Activated T-cell treated with anti-CD3 and anti-CD28 coated beads, Interleukin-2, amount 50 U/mL, for 72 hours (primary cell): ENCODE measurements at regions not wholly inside any gene's neighbourhood (a gene's known extent, or its start where the extent isn't known, plus 50 kb on each side); places are given as distances from the start of the nearest gene placed in this dataset.
"Not testable (repeated sequence)": the region's sequence is repeated elsewhere in the genome, so short reads cannot be mapped to it uniquely, and the experiment has no call there.

Experiments used
- ATAC-seq, 2 donors: fragments of 150-1000 bp; cut with Tn5 transposase; replicated peaks in 1 of 2; 2 replicates each; pipeline ENCODE4 v1.10.0; 2021; ENCODE audit warnings: moderate library complexity in 2 of 2, mild to moderate bottlenecking in 1 of 2
- DNase-seq, 2 donors: peaks; one replicate each; pipeline ENCODE4 v3.0.0; 2021 to 2022; ENCODE audit warnings: mixed read lengths in 1 of 2
- H3K27ac Mint-ChIP-seq: one replicate; pipeline ENCODE4 v1.8.0; 2022; ENCODE audit warnings: mild to moderate bottlenecking, moderate library complexity, mixed read lengths
- H3K27me3 Mint-ChIP-seq: one replicate; pipeline ENCODE4 v1.8.0; 2022; ENCODE audit warnings: low read depth, mixed read lengths
- H3K36me3 Mint-ChIP-seq, 2 donors: one replicate each; pipeline ENCODE4 v1.8.0; 2022; ENCODE audit warnings: mixed read lengths in 2 of 2, mild to moderate bottlenecking in 1 of 2; ENCODE audit not compliant: insufficient read depth in 2 of 2
- H3K4me1 Mint-ChIP-seq: one replicate; pipeline ENCODE4 v1.8.0; 2022; ENCODE audit warnings: low read depth, mixed read lengths
- H3K4me3 Mint-ChIP-seq, 2 donors: one replicate each; pipeline ENCODE4 v1.8.0; 2022; ENCODE audit warnings: mild to moderate bottlenecking in 2 of 2, mixed read lengths in 2 of 2, moderate library complexity in 2 of 2
- H3K9me3 Mint-ChIP-seq, 2 donors: one replicate each; pipeline ENCODE4 v1.8.0; 2022; ENCODE audit warnings: mixed read lengths in 2 of 2

GRCh38 chr2:17036361-17036760 is 370.7 kb upstream of the CYRIA start:
- DNase-seq (no peak), ATAC-seq (no peak)
- no peaks in the 10 kb centered on the region for H3K36me3 Mint-ChIP-seq
- no peaks in the 10 kb centered on the region for H3K27me3 Mint-ChIP-seq
- no peak overlapping the region for H3K4me3 Mint-ChIP-seq
- H3K27ac Mint-ChIP-seq: no peak overlapping the region
- H3K9me3 Mint-ChIP-seq: peaks cover 8 to 11% of the 10 kb centered on the region in 2 donors
- no peaks in the 10 kb centered on the region for H3K4me1 Mint-ChIP-seq

GRCh38 chr2:17035010-17035409 is 369.4 kb upstream of the CYRIA start:
- no peaks in the 10 kb centered on the region for H3K27me3 Mint-ChIP-seq
- H3K4me1 Mint-ChIP-seq: no peaks in the 10 kb centered on the region
- no peaks in the 10 kb centered on the region for H3K36me3 Mint-ChIP-seq
- no peak for ATAC-seq
- DNase-seq: no peak
- no peak overlapping the region for H3K4me3 Mint-ChIP-seq
- no peak overlapping the region for H3K27ac Mint-ChIP-seq
- H3K9me3 Mint-ChIP-seq: peaks cover 8 to 11% of the 10 kb centered on the region in 2 donors

- no peak for DNase-seq
- Mint-ChIP-seq H3K27me3 (no peaks in the 10 kb centered on the region), H3K27ac (no peak overlapping the region), H3K4me3 (no peak overlapping the region), H3K4me1 (no peaks in the 10 kb centered on the region), H3K36me3 (no peaks in the 10 kb centered on the region), H3K9me3 (peaks cover 7 to 8% of the 10 kb centered on the region in 2 donors)
- ATAC-seq: no peak
Observed at GRCh38 chr2:17030047-17030446, 364.4 kb upstream of the CYRIA start.

GRCh38 chr2:17012297-17012696 is 346.7 kb upstream of the CYRIA start:
- Mint-ChIP-seq H3K27ac (no peak overlapping the region), H3K4me1 (no peaks in the 10 kb centered on the region), H3K27me3 (no peaks in the 10 kb centered on the region), H3K9me3 (no peaks in the 10 kb centered on the region), H3K4me3 (no peak overlapping the region), H3K36me3 (no peaks in the 10 kb centered on the region)
- ATAC-seq (no peak), DNase-seq (no peak)

GRCh38 chr2:17010104-17010503 is 344.5 kb upstream of the CYRIA start:
- Mint-ChIP-seq H3K4me3 (no peak overlapping the region), H3K36me3 (no peaks in the 10 kb centered on the region), H3K9me3 (no peaks in the 10 kb centered on the region), H3K27me3 (no peaks in the 10 kb centered on the region), H3K4me1 (no peaks in the 10 kb centered on the region), H3K27ac (no peak overlapping the region)
- DNase-seq: no peak
- no peak for ATAC-seq

- Mint-ChIP-seq H3K27ac (no peak overlapping the region), H3K4me3 (no peak overlapping the region), H3K36me3 (no peaks in the 10 kb centered on the region), H3K4me1 (no peaks in the 10 kb centered on the region), H3K27me3 (no peaks in the 10 kb centered on the region), H3K9me3 (peaks cover 7 to 8% of the 10 kb centered on the region in 2 donors)
- DNase-seq: no peak
- no peak for ATAC-seq
Observed at GRCh38 chr2:17000184-17000482, 334.5 kb upstream of the CYRIA start.

GRCh38 chr2:16999347-17000183 is 333.9 kb upstream of the CYRIA start:
- H3K9me3 Mint-ChIP-seq: peaks cover 9 to 10% of the 10 kb centered on the region in 2 donors
- H3K36me3 Mint-ChIP-seq: no peaks in the 10 kb centered on the region
- H3K27me3 Mint-ChIP-seq: no peaks in the 10 kb centered on the region
- no peak overlapping the region for H3K27ac Mint-ChIP-seq
- DNase-seq (no peak), ATAC-seq (no peak)
- H3K4me1 Mint-ChIP-seq: no peaks in the 10 kb centered on the region
- no peak overlapping the region for H3K4me3 Mint-ChIP-seq

GRCh38 chr2:16978301-16978700 is 312.7 kb upstream of the CYRIA start:
- DNase-seq (no peak), ATAC-seq (no peak)
- no peak overlapping the region for H3K27ac Mint-ChIP-seq
- peaks cover 0 to 3% of the 10 kb centered on the region in 2 donors for H3K9me3 Mint-ChIP-seq
- no peaks in the 10 kb centered on the region for H3K36me3 Mint-ChIP-seq
- no peaks in the 10 kb centered on the region for H3K27me3 Mint-ChIP-seq
- no peak overlapping the region for H3K4me3 Mint-ChIP-seq
- no peaks in the 10 kb centered on the region for H3K4me1 Mint-ChIP-seq

- no peak overlapping the region for H3K4me3 Mint-ChIP-seq
- H3K27me3 Mint-ChIP-seq: no peaks in the 10 kb centered on the region
- peaks cover 4 to 12% of the 10 kb centered on the region in 2 donors for H3K9me3 Mint-ChIP-seq
- H3K27ac Mint-ChIP-seq: no peak overlapping the region
- no peaks in the 10 kb centered on the region for H3K4me1 Mint-ChIP-seq
- DNase-seq: no peak
- H3K36me3 Mint-ChIP-seq: no peaks in the 10 kb centered on the region
- ATAC-seq: no peak
Observed at GRCh38 chr2:16974688-16975087, 309.1 kb upstream of the CYRIA start.

- Mint-ChIP-seq H3K4me3 (no peak overlapping the region), H3K9me3 (peaks cover 4 to 12% of the 10 kb centered on the region in 2 donors), H3K4me1 (no peaks in the 10 kb centered on the region), H3K36me3 (no peaks in the 10 kb centered on the region), H3K27me3 (no peaks in the 10 kb centered on the region), H3K27ac (no peak overlapping the region)
- no peak for ATAC-seq
- DNase-seq: no peak
Observed at GRCh38 chr2:16973586-16974286, 308.1 kb upstream of the CYRIA start.

GRCh38 chr2:16972276-16972675 is 306.6 kb upstream of the CYRIA start:
- H3K27me3 Mint-ChIP-seq: no peaks in the 10 kb centered on the region
- ATAC-seq: no peak

GRCh38 chr2:16971722-16972234 is 306.1 kb upstream of the CYRIA start:
- no peak overlapping the region for H3K4me3 Mint-ChIP-seq
- no peak for ATAC-seq
- H3K27ac Mint-ChIP-seq: no peak overlapping the region
- H3K27me3 Mint-ChIP-seq: no peaks in the 10 kb centered on the region
- H3K9me3 Mint-ChIP-seq: peaks cover 4 to 11% of the 10 kb centered on the region in 2 donors
- H3K36me3 Mint-ChIP-seq: no peaks in the 10 kb centered on the region
- no peak for DNase-seq
- H3K4me1 Mint-ChIP-seq: no peaks in the 10 kb centered on the region

More at GRCh38 chr2:16972276-16972675, 306.6 kb upstream of the CYRIA start:
- no peak for DNase-seq
- Mint-ChIP-seq H3K9me3 (peaks cover 4 to 11% of the 10 kb centered on the region in 2 donors), H3K36me3 (no peaks in the 10 kb centered on the region), H3K27ac (no peak overlapping the region), H3K4me1 (no peaks in the 10 kb centered on the region), H3K4me3 (no peak overlapping the region)

- not testable (repeated sequence) for H3K27ac Mint-ChIP-seq, H3K4me3 Mint-ChIP-seq, H3K27me3 Mint-ChIP-seq, H3K4me1 Mint-ChIP-seq, DNase-seq, ATAC-seq, H3K36me3 Mint-ChIP-seq
- peaks cover 4 to 11% of the 10 kb centered on the region in 2 donors for H3K9me3 Mint-ChIP-seq
Observed at GRCh38 chr2:16970948-16971347, 305.3 kb upstream of the CYRIA start.
